HG03354 (cell line): ENCODE measurements at regions not wholly inside any gene's neighbourhood (a gene's known extent, or its start where the extent isn't known, plus 50 kb on each side); places are given as distances from the start of the nearest gene placed in this dataset.

Experiments
- ATAC-seq: cut with Tn5 transposase; IDR thresholded peaks from one replicate; pipeline ENCODE4 v1.9.1; 2021; ENCODE audit warnings: mild to moderate bottlenecking; ENCODE audit not compliant: unreplicated experiment, poor library complexity, severe bottlenecking

GRCh38 chr7:156554488-156554887 is 86.1 kb upstream of the RNF32 start:
- no peak for ATAC-seq

DNA sequence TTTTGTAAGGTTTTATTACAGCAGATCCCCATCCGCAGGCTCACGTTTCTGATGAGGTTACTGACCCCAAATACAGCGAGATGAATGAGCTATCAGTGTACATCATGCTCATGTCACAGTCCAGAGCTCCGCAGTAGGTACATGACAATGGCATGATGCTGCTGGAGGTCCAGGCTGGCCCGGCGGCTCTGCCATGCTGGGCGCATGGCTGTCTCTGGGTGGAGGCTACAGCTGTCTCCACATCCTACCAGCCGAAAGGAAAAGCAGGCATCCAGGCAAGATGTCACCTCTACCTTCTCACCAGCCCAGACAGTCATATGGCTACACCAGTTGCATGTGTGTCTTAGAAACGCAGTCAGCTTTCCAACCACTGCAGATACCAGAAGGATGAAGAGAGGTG is 90.9 kb upstream of the RNF32 start:
- ATAC-seq: no peak

GRCh38 chr7:156547884-156548561 is 92.6 kb upstream of the RNF32 start:
- no peak for ATAC-seq

DNA sequence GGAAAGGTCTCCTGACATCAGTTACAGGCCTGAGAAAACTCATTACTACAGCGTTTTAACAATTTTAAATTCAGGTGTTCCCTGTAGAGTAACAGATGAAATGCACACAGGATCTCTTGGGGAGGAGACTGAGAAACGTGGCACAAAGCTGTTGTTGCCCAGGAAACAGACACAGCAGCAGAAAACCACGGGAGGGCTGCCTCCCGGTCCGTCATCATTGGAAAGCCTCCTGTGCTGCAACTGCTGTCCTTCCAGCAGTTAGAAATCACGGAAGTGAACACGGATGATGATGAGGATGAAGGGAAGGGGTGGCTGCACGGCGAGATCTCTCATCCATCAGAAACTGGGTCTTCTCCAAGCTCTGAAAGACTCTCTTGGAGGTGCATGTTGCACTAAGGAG is 94.6 kb upstream of the RNF32 start:
- ATAC-seq: no peak

DNA sequence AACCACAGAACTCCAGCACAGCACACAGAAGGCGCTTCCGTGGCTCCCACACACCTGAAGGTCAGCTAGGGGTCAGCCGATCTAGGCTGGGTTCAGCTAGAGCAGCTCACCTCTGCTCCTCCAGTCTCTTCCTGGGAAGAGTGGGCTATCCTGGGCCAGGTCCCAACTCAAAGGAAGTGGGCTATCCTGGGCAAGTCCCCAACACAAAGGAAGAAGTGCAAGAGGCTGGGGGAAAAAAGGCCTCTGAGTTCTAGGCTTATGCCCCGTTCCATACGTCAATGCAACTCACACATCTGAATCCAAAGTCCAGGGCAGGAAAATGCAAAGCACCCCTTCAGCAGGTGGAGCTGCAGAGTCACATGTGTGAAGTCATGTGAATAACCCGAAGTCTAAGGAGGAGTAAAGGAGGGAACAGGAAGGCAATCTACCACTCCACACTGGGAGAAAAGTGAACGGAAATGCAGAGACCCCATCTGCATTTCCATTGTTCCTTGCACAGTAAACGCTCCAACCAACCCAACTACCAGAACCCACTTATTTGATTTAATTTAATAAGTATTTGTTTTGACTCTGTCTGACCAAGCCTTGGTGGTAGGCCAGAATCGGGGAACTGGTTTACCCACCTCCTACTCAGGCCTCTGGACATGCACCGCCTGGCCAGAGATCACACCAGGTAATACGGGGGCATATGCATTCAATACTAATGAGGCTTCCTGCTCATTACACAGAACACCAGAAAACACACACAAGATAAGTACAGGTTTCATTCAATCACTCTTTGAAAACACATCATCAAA is 95.5 kb upstream of the RNF32 start:
- ATAC-seq: no peak

GRCh38 chr7:156543699-156544598 is 96.6 kb upstream of the RNF32 start:
- ATAC-seq: no peak

- ATAC-seq: no peak
Observed at GRCh38 chr7:156540619-156541165, 99.9 kb upstream of the RNF32 start.

GRCh38 chr7:156539999-156540398 is 100.6 kb upstream of the RNF32 start:
- ATAC-seq: no peak

DNA sequence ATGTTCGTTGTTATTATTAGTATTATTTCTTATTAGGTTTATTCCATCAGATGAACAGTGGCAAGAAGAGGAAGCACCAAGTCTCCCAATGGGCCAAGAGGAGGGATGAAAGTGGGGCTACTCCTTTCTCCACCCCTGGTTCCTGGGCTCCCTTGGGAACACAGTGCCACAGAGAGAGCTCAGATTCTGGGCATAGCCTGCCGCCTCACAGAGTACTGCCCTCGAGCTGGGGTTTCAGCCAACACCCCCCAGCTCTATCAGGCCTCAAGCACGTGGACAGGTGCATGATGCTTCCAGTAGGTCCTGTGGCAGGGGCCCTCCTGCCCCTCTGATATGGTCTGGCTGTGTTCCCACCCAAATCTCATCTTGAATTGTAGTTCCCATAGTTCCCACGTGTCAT is 103.6 kb upstream of the RNF32 start:
- no peak for ATAC-seq

DNA sequence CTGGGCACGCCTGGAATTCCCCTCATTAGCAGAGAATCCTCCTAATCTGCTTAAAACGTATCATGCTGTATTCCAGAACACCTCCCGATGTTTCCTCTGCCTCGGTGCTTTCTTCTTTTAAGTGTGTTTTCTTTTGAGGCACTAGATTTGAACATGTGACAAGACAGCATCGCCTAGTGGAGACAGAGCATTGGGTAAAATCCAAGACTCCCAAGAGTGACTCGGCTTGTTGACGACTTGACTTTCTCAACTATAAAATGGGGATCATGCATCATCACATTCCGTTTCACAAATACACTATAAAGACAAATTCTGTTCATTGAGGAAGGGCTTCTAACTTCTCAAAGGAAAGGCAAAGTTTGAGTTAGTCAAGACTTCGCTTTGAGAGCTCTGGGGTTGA is 105.6 kb upstream of the RNF32 start:
- ATAC-seq: no peak

DNA sequence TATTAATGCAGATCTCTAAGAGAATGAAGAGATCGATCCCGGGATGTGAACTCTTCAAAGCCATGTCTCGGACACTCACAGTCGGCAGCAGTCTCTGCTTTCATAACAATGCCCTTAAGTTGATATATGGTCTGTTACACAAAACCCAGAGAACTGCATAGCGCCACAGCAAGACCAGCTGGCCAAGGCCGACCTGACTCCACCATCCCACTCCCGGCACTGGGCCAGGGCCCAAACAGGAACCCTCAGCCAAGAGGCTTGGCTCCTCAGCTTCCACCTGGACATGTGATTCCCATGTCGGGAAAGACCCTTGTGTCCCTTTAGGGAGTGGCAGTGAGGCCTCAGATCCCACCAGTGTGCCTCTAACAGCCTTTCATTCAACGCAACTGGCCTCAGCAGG is 106.6 kb upstream of the RNF32 start:
- ATAC-seq: no peak

- ATAC-seq: no peak
Observed at GRCh38 chr7:156533420-156533819, 107.2 kb upstream of the RNF32 start.

DNA sequence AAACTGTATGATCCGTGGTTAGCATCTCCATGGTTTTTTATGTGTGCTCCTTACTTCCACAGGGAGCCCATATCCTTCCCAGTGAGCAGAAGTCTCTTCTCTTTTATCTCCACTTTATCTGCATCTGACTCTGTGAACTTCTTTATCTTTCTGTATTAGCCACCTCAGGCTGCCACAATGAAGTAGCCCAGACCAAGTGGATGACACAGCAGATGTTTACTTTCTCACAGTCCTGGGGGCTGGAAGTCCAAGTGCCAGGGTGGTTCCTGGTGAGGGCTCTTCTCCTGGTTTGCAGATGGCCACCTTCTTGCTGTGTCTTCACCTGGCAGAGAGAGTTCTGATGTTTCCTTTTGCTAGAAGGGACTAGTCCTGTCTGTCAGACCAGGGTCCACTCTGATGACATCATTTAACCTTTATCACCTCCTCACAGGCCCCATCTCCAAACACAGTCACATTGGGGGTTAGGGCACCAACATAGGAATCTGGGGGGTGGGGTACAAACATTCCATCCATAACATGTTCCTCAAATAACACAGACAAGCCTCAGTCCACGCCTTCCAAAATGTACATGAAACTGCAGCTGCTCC is 108.5 kb upstream of the RNF32 start:
- no peak for ATAC-seq

DNA sequence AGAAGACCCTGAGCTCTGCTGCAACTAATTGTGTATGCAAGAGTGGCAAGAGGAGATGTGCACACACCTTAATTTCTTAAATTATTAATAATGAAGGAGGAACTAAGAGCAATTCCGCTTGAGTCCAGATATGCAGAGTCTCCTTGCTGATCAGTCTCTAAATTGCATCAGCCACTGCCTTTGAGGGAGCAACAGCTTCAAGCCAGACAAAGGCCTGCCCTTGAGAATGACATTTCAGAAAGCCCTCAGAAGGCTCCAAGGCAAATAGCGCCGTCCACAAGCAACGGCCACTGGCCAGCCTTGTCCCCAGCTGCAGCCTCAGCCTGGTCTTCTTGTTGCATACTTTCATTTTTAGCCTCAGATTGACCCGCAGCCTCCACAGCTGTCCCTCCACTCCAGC is 110.6 kb upstream of the RNF32 start:
- ATAC-seq: no peak

DNA sequence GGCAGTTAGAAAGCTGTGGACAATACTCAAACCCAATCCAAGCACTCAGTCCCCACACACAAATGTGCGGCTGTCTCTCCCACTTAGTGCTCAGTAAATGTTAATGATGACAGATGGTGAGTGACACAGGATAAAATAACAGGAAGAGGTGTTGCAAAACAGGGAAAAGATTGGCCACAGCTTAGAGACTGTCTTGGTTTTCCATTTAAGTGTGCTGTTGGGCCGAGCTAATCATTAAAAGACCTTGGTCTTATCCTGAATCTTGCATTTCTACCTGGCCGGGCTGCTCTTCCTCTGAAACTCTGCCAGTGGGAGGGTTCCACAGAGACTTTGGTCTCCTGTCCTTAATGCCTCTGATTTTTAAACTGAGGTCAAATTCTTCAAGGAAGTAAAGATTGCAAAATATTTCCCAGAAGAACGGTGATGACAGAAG is 113.1 kb upstream of the RNF32 start:
- no peak for ATAC-seq

DNA sequence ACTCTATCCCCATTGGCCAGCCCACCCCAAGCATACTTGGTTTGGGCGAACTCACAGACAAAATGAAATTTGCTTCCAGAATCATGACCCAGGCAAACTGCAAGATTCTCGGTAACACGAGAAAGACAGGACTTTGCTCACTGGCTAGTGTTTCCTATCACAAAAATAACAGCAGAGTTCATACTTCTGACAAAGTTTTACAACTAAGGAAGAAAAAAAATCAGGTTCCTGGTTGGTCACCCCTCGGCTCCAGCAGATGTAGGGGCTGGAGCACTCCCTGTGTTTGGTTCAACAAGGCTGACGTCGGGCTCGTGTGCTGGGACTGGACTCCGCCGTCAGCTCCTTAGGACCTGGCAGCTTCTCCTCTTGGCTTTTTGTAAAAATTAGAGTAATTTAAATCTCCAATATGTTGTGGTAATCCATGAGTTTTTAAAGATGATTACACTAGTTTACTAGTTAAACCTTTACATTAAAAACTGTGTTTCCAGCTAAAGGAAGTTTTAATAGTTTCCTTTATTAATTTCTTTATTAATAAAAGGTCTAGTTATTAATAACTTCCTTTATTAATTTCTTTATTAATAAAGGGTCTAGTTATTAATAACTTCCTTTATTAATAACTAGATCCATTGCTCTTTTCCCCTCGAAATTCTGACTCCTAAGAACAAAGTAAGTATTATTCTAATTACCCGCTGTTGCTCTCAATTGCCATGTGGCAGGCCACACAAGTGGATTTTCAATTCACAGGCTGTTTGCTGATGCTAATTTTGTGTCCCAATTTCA is 115.6 kb upstream of the RNF32 start:
- ATAC-seq: no peak

- no peak for ATAC-seq
Observed at GRCh38 chr7:156523447-156524048, 117.0 kb upstream of the RNF32 start.

DNA sequence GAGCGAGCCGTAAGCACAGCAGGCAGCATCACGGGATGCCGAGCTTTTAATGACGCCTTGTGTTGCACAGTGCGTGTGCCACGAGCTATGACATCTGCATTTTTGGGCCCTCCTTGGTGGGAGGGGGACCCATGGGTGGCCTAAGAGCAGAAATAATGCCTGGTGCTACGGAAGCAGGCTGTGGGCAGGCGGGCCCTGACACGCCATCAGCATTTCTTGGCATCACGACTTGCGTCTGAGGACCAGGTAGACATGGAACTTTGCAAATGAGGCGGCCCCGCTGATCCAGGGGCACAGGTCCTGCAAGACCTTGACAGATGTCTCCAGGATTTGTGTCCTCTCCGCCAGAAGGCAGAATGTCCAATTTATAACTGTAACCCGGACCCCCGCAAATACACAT is 117.8 kb upstream of the RNF32 start:
- ATAC-seq: no peak

GRCh38 chr7:156519070-156519469 is 121.5 kb upstream of the RNF32 start:
- no peak for ATAC-seq
